ENCODE measurements at regions not wholly inside any gene's neighbourhood (a gene's known extent, or its start where the extent isn't known, plus 50 kb on each side); places are given as distances from the start of the nearest gene placed in this dataset.
A peak's percentile ranks its signal among the peaks of the same experiment; 100 is the strongest.

DNA sequence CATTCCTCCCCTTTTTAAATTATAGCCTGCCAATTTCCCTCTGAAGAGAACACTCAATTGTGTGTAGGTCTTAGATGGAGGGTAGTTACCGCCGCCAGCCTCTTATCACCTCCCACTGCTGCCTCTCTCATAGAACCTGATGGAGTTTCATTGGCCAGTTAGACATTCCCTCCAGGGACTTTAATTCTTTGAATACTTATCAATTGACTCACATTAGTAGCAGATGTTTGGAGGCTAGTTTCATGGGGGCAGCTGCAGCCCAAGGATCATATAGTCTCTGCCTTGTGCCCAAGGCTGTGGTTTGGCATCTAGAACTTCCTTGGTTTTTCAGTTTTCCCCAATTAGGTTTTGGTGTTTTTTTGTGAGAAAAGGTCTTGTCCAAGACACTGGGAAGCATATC, 318.9 kb upstream of the HTR2A start:
- H3K14ac ChIP-seq (replicated peaks; ENCODE audit: low read depth, low read length): peak overlapping the region; percentile 2
- no peaks in the 10 kb centered on the region for H4K20me1 ChIP-seq (ENCODE audit: insufficient read depth, low read length)
- in situ Hi-C loops (cut with MboI; ENCODE audit: low sequenced_read_pairs) (no loop called here), dilution Hi-C loops (cut with HindIII; ENCODE audit: low sequenced_read_pairs, unreplicated experiment) (no loop called here), intact Hi-C loops (cut with micrococcal nuclease) (loop anchor here (10.0 kb wide), 1 partner anchor 321 kb away; the partner anchor contains the start of gene HTR2A)
- no peak overlapping the region for H2AK5ac ChIP-seq (ENCODE audit: low read depth, low read length)
- no TSS peak for BruUV-seq (replicated peaks)
- H4K5ac ChIP-seq (ENCODE audit: low read depth, low read length): peak overlapping the region; percentile 18; the same call in 1 of the 2 replicates
- H3K9ac ChIP-seq (ENCODE audit: low read depth, low read length): no peak overlapping the region
- no peak overlapping the region for H2BK15ac ChIP-seq (ENCODE audit: low read depth, low read length)
- H3K4me1 ChIP-seq (ENCODE audit: control insufficient read depth, insufficient read depth, low read length): peaks cover 2% of the 10 kb centered on the region; the same call in 1 of the 2 replicates
- WGBS, 2 experiments (ENCODE audit: extremely low coverage in 2 of 2, insufficient read length in 1 of 2): no CpG with 5 or more reads among the region's 2 CpGs
- CTCF ChIA-PET: no interaction called here
- DNase-seq: peak; percentile 87
- H3K23ac ChIP-seq (ENCODE audit: low read depth, low read length): no peak overlapping the region
- H2BK5ac ChIP-seq (ENCODE audit: low read depth, low read length, poor library complexity, severe bottlenecking): peak overlapping the region; percentile 95
- H3K9me3 ChIP-seq (ENCODE audit: control insufficient read depth, insufficient read depth, low read length): no peaks in the 10 kb centered on the region
- peak overlapping the region; percentile 54; the same call in 1 of the 2 replicates for H3K18ac ChIP-seq (ENCODE audit: low read depth, low read length)
- no peaks in the 10 kb centered on the region for H3K79me1 ChIP-seq (ENCODE audit: low read depth in 1 of 2, low read length in 2 of 2)
- POLR2A ChIA-PET (ENCODE audit: unreplicated experiment): no interaction called here
- peak overlapping the region; percentile 6; the same call in 1 of the 2 replicates for H3K4ac ChIP-seq (ENCODE audit: low read depth, low read length)
- peak overlapping the region; percentile 71; the same call in 1 of the 2 replicates for H2BK20ac ChIP-seq (ENCODE audit: low read depth, low read length)
- H3K56ac ChIP-seq (ENCODE audit: extremely low read depth, insufficient read depth, low read length): no peak overlapping the region
- ATAC-seq (ENCODE audit: low read depth): peak; percentile 85
- H4K8ac ChIP-seq (ENCODE audit: low read depth in 2 of 2, low read length in 2 of 2): peak overlapping the region in 1 of 2 experiments; percentile 60; a peak in 2 of 4 replicates
- H2AK9ac ChIP-seq (replicated peaks; ENCODE audit: low read depth, low read length, poor library complexity): no peak overlapping the region
- H3K36me3 ChIP-seq (ENCODE audit: control insufficient read depth, insufficient read depth, low read length): no peaks in the 10 kb centered on the region
- H4K91ac ChIP-seq (ENCODE audit: insufficient read depth, low read depth, low read length): no peak overlapping the region
- H3K27ac ChIP-seq (ENCODE audit: insufficient read depth, low read length): peak overlapping the region; percentile 20; the same call in 1 of the 2 replicates
- peak overlapping the region; percentile 69; the same call in 1 of the 2 replicates for H3K4me2 ChIP-seq (ENCODE audit: low read depth, low read length)
- H2BK120ac ChIP-seq (ENCODE audit: low read depth, low read length): peak overlapping the region; percentile 48; the same call in 1 of the 2 replicates
- H3K9me1 ChIP-seq (ENCODE audit: insufficient read depth, low read length): no peaks in the 10 kb centered on the region
- H2AFZ ChIP-seq (replicated peaks; ENCODE audit: low read length, poor library complexity): peak overlapping the region; percentile 9
- no peak overlapping the region for H3K4me3 ChIP-seq (ENCODE audit: insufficient read depth, low read depth, low read length)
- no peaks in the 10 kb centered on the region for H3K27me3 ChIP-seq (ENCODE audit: control insufficient read depth, insufficient read depth, low read length)
- TF ChIP-seq FOS (IDR thresholded peaks at IDR 0.05; ENCODE audit: low read depth, low read length): 0 out of 2 replicates have a peak, but pooled peaks have one; percentile 6
- TF ChIP-seq BHLHE40 (IDR thresholded peaks at IDR 0.05; ENCODE audit: low read depth, low read length): no peak
